GM23338 (cell line): ENCODE measurements at regions not wholly inside any gene's neighbourhood (a gene's known extent, or its start where the extent isn't known, plus 50 kb on each side); places are given as distances from the start of the nearest gene placed in this dataset.

Experiments used
- ATAC-seq: fragments of 200-7000 bp; cut with Tn5 transposase; 3 replicates; pipeline ENCODE4 v1.9.1; 2020
- DNase-seq: peaks from one replicate; pipeline ENCODE4 v3.0.0-alpha.2; 2015; ENCODE audit warnings: low spot score
- H2AFZ ChIP-seq: fragments of 200-600 bp; sonication (generic); 2 replicates; pipeline ENCODE4 v1.8.0; 2016; ENCODE audit warnings: antibody characterized with exemption, mild to moderate bottlenecking, moderate library complexity
- H3F3A ChIP-seq: fragments of 200-600 bp; sonication (generic); replicated peaks from 2 replicates; pipeline ENCODE4 v1.8.0; 2017; ENCODE audit warnings: antibody characterized with exemption, mixed run types, low read depth
- H3K27ac ChIP-seq: fragments of 200-600 bp; sonication (generic); 2 replicates; pipeline ENCODE4 v1.6.1; 2016; ENCODE audit warnings: low read depth
- H3K27me3 ChIP-seq: fragments of 200-600 bp; sonication (generic); 2 replicates; pipeline ENCODE4 v1.8.0; 2016; ENCODE audit warnings: mild to moderate bottlenecking, mixed run types, moderate library complexity; ENCODE audit not compliant: insufficient read depth
- H3K36me3 ChIP-seq: fragments of 200-600 bp; sonication (generic); 2 replicates; pipeline ENCODE4 v1.8.0; 2016; ENCODE audit warnings: mild to moderate bottlenecking; ENCODE audit not compliant: insufficient read depth
- H3K4me1 ChIP-seq: fragments of 200-600 bp; sonication (generic); 2 replicates; pipeline ENCODE4 v1.8.0; 2016; ENCODE audit warnings: mild to moderate bottlenecking, moderate library complexity; ENCODE audit not compliant: insufficient read depth
- H3K4me2 ChIP-seq: fragments of 200-600 bp; sonication (generic); 2 replicates; pipeline ENCODE4 v1.7.1; 2017; ENCODE audit warnings: mixed run types
- H3K4me3 ChIP-seq: fragments of 200-600 bp; sonication (generic); 2 replicates; pipeline ENCODE4 v1.6.1; 2016; ENCODE audit warnings: mixed run types
- H3K79me2 ChIP-seq: fragments of 200-600 bp; sonication (generic); replicated peaks from 2 replicates; pipeline ENCODE4 v1.8.0; 2017; ENCODE audit warnings: mild to moderate bottlenecking; ENCODE audit not compliant: insufficient read depth
- H3K9me2 ChIP-seq: fragments of 200-600 bp; sonication (generic); 2 replicates; pipeline ENCODE4 v1.8.0; 2017; ENCODE audit not compliant: insufficient read depth
- H4K20me1 ChIP-seq: fragments of 200-600 bp; sonication (generic); replicated peaks from 2 replicates; pipeline ENCODE4 v1.8.0; 2017; ENCODE audit warnings: mild to moderate bottlenecking; ENCODE audit not compliant: insufficient read depth
- H3K27ac Mint-ChIP-seq: 2 replicates; pipeline ENCODE4 v1.8.0; 2020; ENCODE audit warnings: inconsistent platforms, mild to moderate bottlenecking, moderate library complexity, mixed read lengths
- H3K27me3 Mint-ChIP-seq: 3 replicates; pipeline ENCODE4 v1.8.0; 2022; ENCODE audit warnings: low read depth, mild to moderate bottlenecking, moderate library complexity, mixed read lengths, inconsistent platforms; ENCODE audit not compliant: insufficient read depth, poor library complexity
- H3K36me3 Mint-ChIP-seq: 3 replicates; pipeline ENCODE4 v1.8.0; 2021; ENCODE audit warnings: low read depth, mild to moderate bottlenecking, inconsistent platforms, moderate library complexity, mixed read lengths
- H3K4me1 Mint-ChIP-seq: 3 replicates; pipeline ENCODE4 v1.8.0; 2020; ENCODE audit warnings: mild to moderate bottlenecking, inconsistent platforms, mixed read lengths
- H3K4me3 Mint-ChIP-seq: 3 replicates; pipeline ENCODE4 v1.8.0; 2021; ENCODE audit warnings: moderate library complexity, mild to moderate bottlenecking, inconsistent platforms, mixed read lengths
- H3K9me3 Mint-ChIP-seq: 3 replicates; pipeline ENCODE4 v1.8.0; 2020; ENCODE audit warnings: moderate library complexity, mild to moderate bottlenecking, inconsistent platforms, mixed read lengths
- CREB1 ChIP-seq: fragments of 250-450 bp; sonication (Bioruptor Pico); IDR thresholded peaks from 2 replicates; pipeline ENCODE4 v1.5.0; 2020; ENCODE audit warnings: low read depth, mild to moderate bottlenecking, moderate library complexity
- EZH2 ChIP-seq: fragments of 200-600 bp; sonication (generic); IDR thresholded peaks from one replicate; pipeline ENCODE4 v1.8.0; 2017; ENCODE audit warnings: antibody characterized with exemption, mild to moderate bottlenecking, low read depth; ENCODE audit not compliant: unreplicated experiment
- EZH2phosphoT487 ChIP-seq: fragments of 200-600 bp; sonication (generic); IDR thresholded peaks from one replicate; pipeline ENCODE4 v1.8.1; 2018; ENCODE audit warnings: antibody characterized with exemption; ENCODE audit not compliant: unreplicated experiment
- JUNB ChIP-seq: IDR thresholded peaks from one replicate; pipeline ENCODE4 v1.6.1; 2016; ENCODE audit warnings: antibody characterized with exemption; ENCODE audit not compliant: unreplicated experiment
- NANOG ChIP-seq: IDR thresholded peaks from 2 replicates; pipeline ENCODE4 v1.6.1; 2016; ENCODE audit warnings: antibody characterized with exemption, borderline replicate concordance
- POLR2AphosphoS5 ChIP-seq: IDR thresholded peaks from 2 replicates; pipeline ENCODE4 v1.6.1; 2016; ENCODE audit warnings: antibody characterized with exemption, low read depth
- STAT1 ChIP-seq: IDR thresholded peaks from one replicate; pipeline ENCODE4 v1.6.1; 2016; ENCODE audit warnings: antibody characterized with exemption; ENCODE audit not compliant: unreplicated experiment
- ZNF114 ChIP-seq: fragments of 250-450 bp; sonication (Bioruptor Pico); IDR thresholded peaks from 2 replicates; pipeline ENCODE4 v1.5.0; 2020; ENCODE audit warnings: mild to moderate bottlenecking, moderate library complexity
- ZNF331 ChIP-seq: fragments of 250-450 bp; sonication (Bioruptor Pico); IDR thresholded peaks from 2 replicates; pipeline ENCODE4 v1.5.0; 2020; ENCODE audit warnings: low read depth, mild to moderate bottlenecking, moderate library complexity
- TF ChIP-seq, protein P1 (sequence below): IDR thresholded peaks from one replicate; pipeline ENCODE4 v1.6.1; 2018; ENCODE audit warnings: antibody characterized with exemption; ENCODE audit not compliant: unreplicated experiment
- TF ChIP-seq, protein P2 (sequence below): fragments of 250-450 bp; sonication (Bioruptor Pico); IDR thresholded peaks from 2 replicates; pipeline ENCODE4 v1.5.0; 2020; ENCODE audit warnings: mild to moderate bottlenecking, moderate library complexity
- TF ChIP-seq, protein P3 (sequence below), 2 experiments: fragments of 200-600 bp in 1 of 2; sonication (generic) in 1 of 2; conservative IDR thresholded peaks; 2 replicates each; pipeline versions ENCODE4 v1.5.1 to v1.6.1; 2016 to 2017; ENCODE audit warnings: antibody characterized with exemption in 2 of 2, low read depth in 2 of 2, mild to moderate bottlenecking in 2 of 2, moderate library complexity in 1 of 2
- TF ChIP-seq, protein P4 (sequence below): IDR thresholded peaks from 2 replicates; pipeline ENCODE4 v1.6.1; 2016; ENCODE audit warnings: antibody characterized with exemption

DNA sequence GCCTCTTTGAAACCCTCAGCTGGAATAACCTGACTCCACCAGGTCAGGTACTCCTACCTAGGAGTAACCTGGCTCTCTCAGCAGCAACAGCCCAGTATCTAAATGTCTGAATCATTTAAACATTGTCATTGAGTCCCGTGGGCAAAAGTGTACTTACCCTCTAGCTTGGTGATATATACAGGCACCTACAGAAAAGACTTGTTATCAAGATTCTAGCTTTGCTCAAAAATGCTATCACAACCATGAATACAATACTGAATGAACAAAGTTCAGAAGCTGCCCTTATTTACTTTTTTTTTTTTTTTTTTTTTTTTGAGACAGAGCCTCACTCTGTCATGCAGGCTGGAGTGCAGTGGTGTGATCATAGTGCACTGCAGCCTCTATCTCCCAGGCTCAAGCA is 268.2 kb downstream of the ZNF608 start:
- no peaks in the 10 kb centered on the region; the same call in 2 of the 3 replicates for H3K9me3 Mint-ChIP-seq
- Histone ChIP-seq H3K27me3 (no peaks in the 10 kb centered on the region), H3K4me3 (no peak overlapping the region), H3K9me2 (peaks cover 13% of the 10 kb centered on the region), H3F3A (no peaks in the 10 kb centered on the region; the same call in 1 of the 2 replicates), H3K4me1 (peaks cover 22% of the 10 kb centered on the region), H3K79me2 (no peaks in the 10 kb centered on the region), H3K27ac (no peak overlapping the region), H3K4me2 (no peak overlapping the region), H2AFZ (no peak overlapping the region), H4K20me1 (no peaks in the 10 kb centered on the region), H3K36me3 (no peaks in the 10 kb centered on the region)
- TF ChIP-seq EZH2: no peak
- TF ChIP-seq, protein P1, sequence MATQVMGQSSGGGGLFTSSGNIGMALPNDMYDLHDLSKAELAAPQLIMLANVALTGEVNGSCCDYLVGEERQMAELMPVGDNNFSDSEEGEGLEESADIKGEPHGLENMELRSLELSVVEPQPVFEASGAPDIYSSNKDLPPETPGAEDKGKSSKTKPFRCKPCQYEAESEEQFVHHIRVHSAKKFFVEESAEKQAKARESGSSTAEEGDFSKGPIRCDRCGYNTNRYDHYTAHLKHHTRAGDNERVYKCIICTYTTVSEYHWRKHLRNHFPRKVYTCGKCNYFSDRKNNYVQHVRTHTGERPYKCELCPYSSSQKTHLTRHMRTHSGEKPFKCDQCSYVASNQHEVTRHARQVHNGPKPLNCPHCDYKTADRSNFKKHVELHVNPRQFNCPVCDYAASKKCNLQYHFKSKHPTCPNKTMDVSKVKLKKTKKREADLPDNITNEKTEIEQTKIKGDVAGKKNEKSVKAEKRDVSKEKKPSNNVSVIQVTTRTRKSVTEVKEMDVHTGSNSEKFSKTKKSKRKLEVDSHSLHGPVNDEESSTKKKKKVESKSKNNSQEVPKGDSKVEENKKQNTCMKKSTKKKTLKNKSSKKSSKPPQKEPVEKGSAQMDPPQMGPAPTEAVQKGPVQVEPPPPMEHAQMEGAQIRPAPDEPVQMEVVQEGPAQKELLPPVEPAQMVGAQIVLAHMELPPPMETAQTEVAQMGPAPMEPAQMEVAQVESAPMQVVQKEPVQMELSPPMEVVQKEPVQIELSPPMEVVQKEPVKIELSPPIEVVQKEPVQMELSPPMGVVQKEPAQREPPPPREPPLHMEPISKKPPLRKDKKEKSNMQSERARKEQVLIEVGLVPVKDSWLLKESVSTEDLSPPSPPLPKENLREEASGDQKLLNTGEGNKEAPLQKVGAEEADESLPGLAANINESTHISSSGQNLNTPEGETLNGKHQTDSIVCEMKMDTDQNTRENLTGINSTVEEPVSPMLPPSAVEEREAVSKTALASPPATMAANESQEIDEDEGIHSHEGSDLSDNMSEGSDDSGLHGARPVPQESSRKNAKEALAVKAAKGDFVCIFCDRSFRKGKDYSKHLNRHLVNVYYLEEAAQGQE: no peak
- TF ChIP-seq, protein P2, sequence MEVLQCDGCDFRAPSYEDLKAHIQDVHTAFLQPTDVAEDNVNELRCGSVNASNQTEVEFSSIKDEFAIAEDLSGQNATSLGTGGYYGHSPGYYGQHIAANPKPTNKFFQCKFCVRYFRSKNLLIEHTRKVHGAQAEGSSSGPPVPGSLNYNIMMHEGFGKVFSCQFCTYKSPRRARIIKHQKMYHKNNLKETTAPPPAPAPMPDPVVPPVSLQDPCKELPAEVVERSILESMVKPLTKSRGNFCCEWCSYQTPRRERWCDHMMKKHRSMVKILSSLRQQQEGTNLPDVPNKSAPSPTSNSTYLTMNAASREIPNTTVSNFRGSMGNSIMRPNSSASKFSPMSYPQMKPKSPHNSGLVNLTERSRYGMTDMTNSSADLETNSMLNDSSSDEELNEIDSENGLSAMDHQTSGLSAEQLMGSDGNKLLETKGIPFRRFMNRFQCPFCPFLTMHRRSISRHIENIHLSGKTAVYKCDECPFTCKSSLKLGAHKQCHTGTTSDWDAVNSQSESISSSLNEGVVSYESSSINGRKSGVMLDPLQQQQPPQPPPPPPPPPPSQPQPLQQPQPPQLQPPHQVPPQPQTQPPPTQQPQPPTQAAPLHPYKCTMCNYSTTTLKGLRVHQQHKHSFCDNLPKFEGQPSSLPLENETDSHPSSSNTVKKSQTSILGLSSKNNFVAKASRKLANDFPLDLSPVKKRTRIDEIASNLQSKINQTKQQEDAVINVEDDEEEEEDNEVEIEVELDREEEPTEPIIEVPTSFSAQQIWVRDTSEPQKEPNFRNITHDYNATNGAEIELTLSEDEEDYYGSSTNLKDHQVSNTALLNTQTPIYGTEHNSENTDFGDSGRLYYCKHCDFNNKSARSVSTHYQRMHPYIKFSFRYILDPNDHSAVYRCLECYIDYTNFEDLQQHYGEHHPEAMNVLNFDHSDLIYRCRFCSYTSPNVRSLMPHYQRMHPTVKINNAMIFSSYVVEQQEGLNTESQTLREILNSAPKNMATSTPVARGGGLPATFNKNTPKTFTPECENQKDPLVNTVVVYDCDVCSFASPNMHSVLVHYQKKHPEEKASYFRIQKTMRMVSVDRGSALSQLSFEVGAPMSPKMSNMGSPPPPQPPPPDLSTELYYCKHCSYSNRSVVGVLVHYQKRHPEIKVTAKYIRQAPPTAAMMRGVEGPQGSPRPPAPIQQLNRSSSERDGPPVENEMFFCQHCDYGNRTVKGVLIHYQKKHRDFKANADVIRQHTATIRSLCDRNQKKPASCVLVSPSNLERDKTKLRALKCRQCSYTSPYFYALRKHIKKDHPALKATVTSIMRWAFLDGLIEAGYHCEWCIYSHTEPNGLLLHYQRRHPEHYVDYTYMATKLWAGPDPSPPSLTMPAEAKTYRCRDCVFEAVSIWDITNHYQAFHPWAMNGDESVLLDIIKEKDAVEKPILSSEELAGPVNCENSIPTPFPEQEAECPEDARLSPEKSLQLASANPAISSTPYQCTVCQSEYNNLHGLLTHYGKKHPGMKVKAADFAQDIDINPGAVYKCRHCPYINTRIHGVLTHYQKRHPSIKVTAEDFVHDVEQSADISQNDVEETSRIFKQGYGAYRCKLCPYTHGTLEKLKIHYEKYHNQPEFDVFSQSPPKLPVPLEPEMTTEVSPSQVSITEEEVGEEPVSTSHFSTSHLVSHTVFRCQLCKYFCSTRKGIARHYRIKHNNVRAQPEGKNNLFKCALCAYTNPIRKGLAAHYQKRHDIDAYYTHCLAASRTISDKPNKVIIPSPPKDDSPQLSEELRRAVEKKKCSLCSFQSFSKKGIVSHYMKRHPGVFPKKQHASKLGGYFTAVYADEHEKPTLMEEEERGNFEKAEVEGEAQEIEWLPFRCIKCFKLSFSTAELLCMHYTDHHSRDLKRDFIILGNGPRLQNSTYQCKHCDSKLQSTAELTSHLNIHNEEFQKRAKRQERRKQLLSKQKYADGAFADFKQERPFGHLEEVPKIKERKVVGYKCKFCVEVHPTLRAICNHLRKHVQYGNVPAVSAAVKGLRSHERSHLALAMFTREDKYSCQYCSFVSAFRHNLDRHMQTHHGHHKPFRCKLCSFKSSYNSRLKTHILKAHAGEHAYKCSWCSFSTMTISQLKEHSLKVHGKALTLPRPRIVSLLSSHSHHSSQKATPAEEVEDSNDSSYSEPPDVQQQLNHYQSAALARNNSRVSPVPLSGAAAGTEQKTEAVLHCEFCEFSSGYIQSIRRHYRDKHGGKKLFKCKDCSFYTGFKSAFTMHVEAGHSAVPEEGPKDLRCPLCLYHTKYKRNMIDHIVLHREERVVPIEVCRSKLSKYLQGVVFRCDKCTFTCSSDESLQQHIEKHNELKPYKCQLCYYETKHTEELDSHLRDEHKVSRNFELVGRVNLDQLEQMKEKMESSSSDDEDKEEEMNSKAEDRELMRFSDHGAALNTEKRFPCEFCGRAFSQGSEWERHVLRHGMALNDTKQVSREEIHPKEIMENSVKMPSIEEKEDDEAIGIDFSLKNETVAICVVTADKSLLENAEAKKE (CRISPR knock-in tag): no peak
- TF ChIP-seq EZH2phosphoT487: no peak
- TF ChIP-seq CREB1: no peak
- no peak for TF ChIP-seq ZNF114 (CRISPR knock-in tag)
- no peak for TF ChIP-seq STAT1
- TF ChIP-seq, protein P3, sequence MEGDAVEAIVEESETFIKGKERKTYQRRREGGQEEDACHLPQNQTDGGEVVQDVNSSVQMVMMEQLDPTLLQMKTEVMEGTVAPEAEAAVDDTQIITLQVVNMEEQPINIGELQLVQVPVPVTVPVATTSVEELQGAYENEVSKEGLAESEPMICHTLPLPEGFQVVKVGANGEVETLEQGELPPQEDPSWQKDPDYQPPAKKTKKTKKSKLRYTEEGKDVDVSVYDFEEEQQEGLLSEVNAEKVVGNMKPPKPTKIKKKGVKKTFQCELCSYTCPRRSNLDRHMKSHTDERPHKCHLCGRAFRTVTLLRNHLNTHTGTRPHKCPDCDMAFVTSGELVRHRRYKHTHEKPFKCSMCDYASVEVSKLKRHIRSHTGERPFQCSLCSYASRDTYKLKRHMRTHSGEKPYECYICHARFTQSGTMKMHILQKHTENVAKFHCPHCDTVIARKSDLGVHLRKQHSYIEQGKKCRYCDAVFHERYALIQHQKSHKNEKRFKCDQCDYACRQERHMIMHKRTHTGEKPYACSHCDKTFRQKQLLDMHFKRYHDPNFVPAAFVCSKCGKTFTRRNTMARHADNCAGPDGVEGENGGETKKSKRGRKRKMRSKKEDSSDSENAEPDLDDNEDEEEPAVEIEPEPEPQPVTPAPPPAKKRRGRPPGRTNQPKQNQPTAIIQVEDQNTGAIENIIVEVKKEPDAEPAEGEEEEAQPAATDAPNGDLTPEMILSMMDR (conservative IDR thresholded peaks at IDR 0.05; ENCODE audit: low read depth in 2 of 2): no peak
- TF ChIP-seq ZNF331 (CRISPR knock-in tag): no peak
- TF ChIP-seq, protein P4, sequence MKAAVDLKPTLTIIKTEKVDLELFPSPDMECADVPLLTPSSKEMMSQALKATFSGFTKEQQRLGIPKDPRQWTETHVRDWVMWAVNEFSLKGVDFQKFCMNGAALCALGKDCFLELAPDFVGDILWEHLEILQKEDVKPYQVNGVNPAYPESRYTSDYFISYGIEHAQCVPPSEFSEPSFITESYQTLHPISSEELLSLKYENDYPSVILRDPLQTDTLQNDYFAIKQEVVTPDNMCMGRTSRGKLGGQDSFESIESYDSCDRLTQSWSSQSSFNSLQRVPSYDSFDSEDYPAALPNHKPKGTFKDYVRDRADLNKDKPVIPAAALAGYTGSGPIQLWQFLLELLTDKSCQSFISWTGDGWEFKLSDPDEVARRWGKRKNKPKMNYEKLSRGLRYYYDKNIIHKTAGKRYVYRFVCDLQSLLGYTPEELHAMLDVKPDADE: no peak
- TF ChIP-seq JUNB: no peak
- no peak for TF ChIP-seq NANOG
- no peak for TF ChIP-seq POLR2AphosphoS5
- peaks cover 8% of the 10 kb centered on the region for H3K36me3 Mint-ChIP-seq
- ATAC-seq: no peak
- H3K4me3 Mint-ChIP-seq: no peak overlapping the region
- no peak overlapping the region for H3K27ac Mint-ChIP-seq
- H3K27me3 Mint-ChIP-seq: no peaks in the 10 kb centered on the region
- peaks cover 21% of the 10 kb centered on the region for H3K4me1 Mint-ChIP-seq
- no peak for DNase-seq
